HL-60 (cell line): ENCODE measurements at regions not wholly inside any gene's neighbourhood (a gene's known extent, or its start where the extent isn't known, plus 50 kb on each side); places are given as distances from the start of the nearest gene placed in this dataset.

Source experiments
- CTCF ChIP-seq: IDR thresholded peaks from one replicate; pipeline ENCODE4 v1.5.1; 2011; ENCODE audit warnings: low read length, control low read depth, inconsistent platforms; ENCODE audit not compliant: insufficient read depth
- GABPA ChIP-seq: IDR thresholded peaks from 2 replicates; pipeline ENCODE4 v1.6.1; 2012; ENCODE audit warnings: low read depth
- POLR2AphosphoS5 ChIP-seq: IDR thresholded peaks from 2 replicates; pipeline ENCODE4 v1.6.1; 2012; ENCODE audit warnings: low read depth

- TF ChIP-seq GABPA = no peak
- TF ChIP-seq CTCF = no peak
- no peak for TF ChIP-seq POLR2AphosphoS5
Measured at GRCh38 chr6:150711061-150711460, 111.4 kb downstream of the PLEKHG1 start.
